OCI-LY1 (cell line): ENCODE measurements at regions not wholly inside any gene's neighbourhood (a gene's known extent, or its start where the extent isn't known, plus 50 kb on each side); places are given as distances from the start of the nearest gene placed in this dataset.

Source experiments
- H2AFZ ChIP-seq: fragments of 200-600 bp; sonication (generic), shearing (Covaris generic); 2 replicates; pipeline ENCODE4 v1.6.0; 2014; ENCODE audit warnings: antibody characterized with exemption, mild to moderate bottlenecking, low read length
- H3F3A ChIP-seq: fragments of 200-600 bp; sonication (generic), shearing (Covaris generic); 2 replicates; pipeline ENCODE4 v1.6.0; 2014; ENCODE audit warnings: mild to moderate bottlenecking, antibody characterized with exemption, low read length, moderate library complexity; ENCODE audit not compliant: insufficient read depth
- H3K27ac ChIP-seq: fragments of 200-600 bp; sonication (generic); 2 replicates; pipeline ENCODE4 v1.5.1; 2014; ENCODE audit warnings: low read length, mixed run types, mild to moderate bottlenecking, low read depth; ENCODE audit not compliant: poor library complexity, severe bottlenecking
- H3K27me3 ChIP-seq: fragments of 200-600 bp; sonication (generic); 2 replicates; pipeline ENCODE4 v1.6.0; 2014; ENCODE audit warnings: antibody characterized with exemption, mild to moderate bottlenecking, low read length, moderate library complexity; ENCODE audit not compliant: insufficient read depth
- H3K36me3 ChIP-seq: fragments of 200-600 bp; sonication (generic); 2 replicates; pipeline ENCODE4 v1.6.1; 2014; ENCODE audit warnings: mild to moderate bottlenecking, antibody characterized with exemption, low read length, moderate library complexity, mixed read lengths; ENCODE audit not compliant: insufficient read depth
- H3K4me1 ChIP-seq: fragments of 200-600 bp; sonication (generic); 2 replicates; pipeline ENCODE4 v1.5.1; 2014; ENCODE audit warnings: mild to moderate bottlenecking, low read length, moderate library complexity; ENCODE audit not compliant: insufficient read depth, severe bottlenecking
- H3K4me2 ChIP-seq: fragments of 200-600 bp; sonication (generic), shearing (Covaris generic); 2 replicates; pipeline ENCODE4 v1.6.1; 2014; ENCODE audit warnings: low read length
- H3K4me3 ChIP-seq: fragments of 200-600 bp; sonication (generic); 2 replicates; pipeline ENCODE4 v1.5.1; 2014; ENCODE audit warnings: low read length, low read depth, mild to moderate bottlenecking, mixed read lengths; ENCODE audit not compliant: poor library complexity, severe bottlenecking
- H3K79me2 ChIP-seq: fragments of 200-600 bp; shearing (Covaris generic); 2 replicates; pipeline ENCODE4 v1.6.1; 2016; ENCODE audit warnings: mixed run types, low read length, mixed read lengths; ENCODE audit not compliant: insufficient read depth
- H3K9ac ChIP-seq: fragments of 200-600 bp; sonication (generic), shearing (Covaris generic); 2 replicates; pipeline ENCODE4 v1.6.1; 2014; ENCODE audit warnings: mild to moderate bottlenecking, low read length, mixed read lengths
- H3K9me2 ChIP-seq: fragments of 200-600 bp; sonication (generic), shearing (Covaris generic); 2 replicates; pipeline ENCODE4 v1.6.1; 2014; ENCODE audit warnings: low read depth, mild to moderate bottlenecking, low read length, mixed read lengths
- H3K9me3 ChIP-seq: fragments of 200-600 bp; shearing (Covaris generic); 2 replicates; pipeline ENCODE4 v1.6.1; 2014; ENCODE audit warnings: low read length, mixed read lengths
- H4K20me1 ChIP-seq: fragments of 200-600 bp; sonication (generic), shearing (Covaris generic); 2 replicates; pipeline ENCODE4 v1.6.0; 2016; ENCODE audit warnings: mild to moderate bottlenecking, low read length; ENCODE audit not compliant: insufficient read depth
- EZH2 ChIP-seq: fragments of 200-600 bp; sonication (generic), shearing (Covaris generic); IDR thresholded peaks from 2 replicates; pipeline ENCODE4 v1.8.0; 2017; ENCODE audit warnings: borderline replicate concordance, mixed run types, mild to moderate bottlenecking, antibody characterized with exemption, low read length, moderate library complexity, mixed read lengths
- TF ChIP-seq, protein P1 (sequence below): fragments of 200-600 bp; sonication (generic), shearing (Covaris generic); IDR thresholded peaks from 2 replicates; pipeline ENCODE4 v1.5.1; 2017; ENCODE audit warnings: mild to moderate bottlenecking, antibody characterized with exemption, low read length, moderate library complexity, mixed read lengths

DNA sequence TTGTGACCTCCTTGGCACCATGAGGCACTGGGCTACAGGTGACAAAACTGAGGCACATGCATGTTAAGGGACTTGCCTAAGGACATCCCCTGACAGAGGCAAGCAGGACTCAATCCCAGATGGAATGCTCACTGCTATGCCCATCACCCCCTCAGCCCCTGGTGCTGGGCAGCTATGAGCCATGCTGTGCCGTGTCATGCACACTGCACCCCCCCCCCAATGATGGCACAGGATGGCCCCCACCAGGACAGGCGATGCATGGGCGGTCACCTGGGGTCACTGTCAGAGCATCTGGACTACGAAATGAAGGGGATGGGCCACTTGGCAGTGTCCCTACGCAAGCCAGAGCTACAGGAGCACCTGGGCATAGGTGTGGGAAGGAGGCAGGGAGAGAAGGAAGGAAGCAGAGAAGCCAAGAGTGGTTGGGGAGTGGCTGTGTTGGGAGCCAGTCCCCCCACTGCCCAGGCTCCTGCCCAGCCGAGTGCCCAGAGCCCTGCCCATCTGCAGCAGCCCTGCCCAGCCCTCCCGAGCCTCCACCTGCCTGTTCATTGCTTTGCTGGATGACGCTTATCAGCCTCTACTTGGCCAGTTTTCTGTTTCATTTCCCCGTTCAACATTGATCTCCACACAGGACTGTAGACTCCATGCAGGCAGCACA is 84.9 kb upstream of the DIO3 start:
- no peaks in the 10 kb centered on the region for H3K79me2 ChIP-seq
- no peaks in the 10 kb centered on the region for H3F3A ChIP-seq
- H3K4me2 ChIP-seq, result no peak overlapping the region
- H2AFZ ChIP-seq, result no peak overlapping the region
- TF ChIP-seq, protein P1, sequence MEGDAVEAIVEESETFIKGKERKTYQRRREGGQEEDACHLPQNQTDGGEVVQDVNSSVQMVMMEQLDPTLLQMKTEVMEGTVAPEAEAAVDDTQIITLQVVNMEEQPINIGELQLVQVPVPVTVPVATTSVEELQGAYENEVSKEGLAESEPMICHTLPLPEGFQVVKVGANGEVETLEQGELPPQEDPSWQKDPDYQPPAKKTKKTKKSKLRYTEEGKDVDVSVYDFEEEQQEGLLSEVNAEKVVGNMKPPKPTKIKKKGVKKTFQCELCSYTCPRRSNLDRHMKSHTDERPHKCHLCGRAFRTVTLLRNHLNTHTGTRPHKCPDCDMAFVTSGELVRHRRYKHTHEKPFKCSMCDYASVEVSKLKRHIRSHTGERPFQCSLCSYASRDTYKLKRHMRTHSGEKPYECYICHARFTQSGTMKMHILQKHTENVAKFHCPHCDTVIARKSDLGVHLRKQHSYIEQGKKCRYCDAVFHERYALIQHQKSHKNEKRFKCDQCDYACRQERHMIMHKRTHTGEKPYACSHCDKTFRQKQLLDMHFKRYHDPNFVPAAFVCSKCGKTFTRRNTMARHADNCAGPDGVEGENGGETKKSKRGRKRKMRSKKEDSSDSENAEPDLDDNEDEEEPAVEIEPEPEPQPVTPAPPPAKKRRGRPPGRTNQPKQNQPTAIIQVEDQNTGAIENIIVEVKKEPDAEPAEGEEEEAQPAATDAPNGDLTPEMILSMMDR, result no peak
- TF ChIP-seq EZH2, result no peak
- H3K4me1 ChIP-seq, result no peaks in the 10 kb centered on the region
- H3K9me2 ChIP-seq, result no peaks in the 10 kb centered on the region
- no peaks in the 10 kb centered on the region for H3K9me3 ChIP-seq
- H3K27me3 ChIP-seq, result 0 out of 2 replicates have a peak, but pooled peaks cover 3% of the 10 kb centered on the region
- H3K36me3 ChIP-seq, result no peaks in the 10 kb centered on the region
- no peak overlapping the region for H3K27ac ChIP-seq
- H3K4me3 ChIP-seq, result no peak overlapping the region
- no peaks in the 10 kb centered on the region for H4K20me1 ChIP-seq
- no peak overlapping the region for H3K9ac ChIP-seq

DNA sequence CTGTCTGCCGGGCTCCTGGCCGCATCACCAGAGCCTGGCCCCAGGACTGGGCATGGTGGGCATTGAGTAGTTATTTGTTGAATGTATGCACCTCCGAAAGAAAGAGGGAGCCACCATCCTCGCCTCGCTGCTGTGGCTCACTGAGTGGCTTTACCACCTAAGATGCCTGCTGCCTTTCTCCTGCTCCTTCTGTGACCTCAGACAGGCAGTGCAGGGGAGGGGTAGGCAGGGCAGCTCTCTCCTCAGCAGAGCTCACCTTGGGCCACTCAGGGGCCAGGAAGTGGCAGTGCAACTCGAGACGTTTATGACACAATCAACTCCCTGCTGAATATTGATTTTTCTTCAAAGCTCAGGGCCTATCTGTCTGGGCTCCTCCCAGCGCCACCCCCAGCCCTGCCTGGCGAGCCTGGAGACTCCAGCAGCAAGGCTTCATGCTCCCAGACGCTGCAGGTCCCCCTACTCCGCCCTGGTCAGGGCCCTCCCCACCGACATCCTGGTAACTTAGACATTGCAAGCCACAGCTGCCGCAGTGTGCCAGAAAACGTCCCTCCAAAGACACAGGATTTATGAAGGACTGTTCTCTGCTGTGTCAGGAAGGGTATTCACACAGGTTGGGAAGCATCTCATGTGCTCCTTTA is 84.3 kb upstream of the DIO3 start:
- no peak overlapping the region for H3K9ac ChIP-seq
- H3K36me3 ChIP-seq, result no peaks in the 10 kb centered on the region
- no peak overlapping the region for H3K4me2 ChIP-seq
- H3F3A ChIP-seq, result no peaks in the 10 kb centered on the region
- TF ChIP-seq, protein P1, result no peak
- TF ChIP-seq EZH2, result no peak
- no peak overlapping the region for H3K4me3 ChIP-seq
- no peaks in the 10 kb centered on the region for H3K79me2 ChIP-seq
- H2AFZ ChIP-seq, result no peak overlapping the region
- no peaks in the 10 kb centered on the region for H3K9me3 ChIP-seq
- H3K27ac ChIP-seq, result no peak overlapping the region
- no peaks in the 10 kb centered on the region for H3K4me1 ChIP-seq
- H3K27me3 ChIP-seq, result peaks cover 3% of the 10 kb centered on the region; the same call in 1 of the 2 replicates
- no peaks in the 10 kb centered on the region for H4K20me1 ChIP-seq
- no peaks in the 10 kb centered on the region for H3K9me2 ChIP-seq

DNA sequence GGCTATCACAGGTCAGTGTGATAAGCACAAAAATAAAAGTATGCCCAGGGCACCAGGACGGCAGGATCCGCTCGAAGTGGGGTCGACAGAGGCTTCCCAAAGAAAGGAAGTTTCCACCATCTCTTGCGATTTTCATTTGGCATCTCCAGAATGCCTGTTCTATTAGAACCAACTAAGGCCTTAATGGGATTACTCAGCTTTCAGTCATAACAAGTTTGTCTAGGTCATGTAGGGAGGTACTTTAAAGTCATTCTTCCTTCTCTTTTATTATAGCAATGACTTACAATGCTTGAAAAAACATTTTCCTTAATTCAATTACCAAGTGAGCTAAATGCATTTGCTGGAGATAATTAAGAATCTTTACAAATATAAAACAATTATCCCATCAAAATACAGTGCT is 83.6 kb upstream of the DIO3 start:
- Histone ChIP-seq H3K27ac (no peak overlapping the region), H3K27me3 (peaks cover 3% of the 10 kb centered on the region; the same call in 1 of the 2 replicates), H3K36me3 (no peaks in the 10 kb centered on the region), H4K20me1 (no peaks in the 10 kb centered on the region), H3K9me3 (no peaks in the 10 kb centered on the region), H3K9ac (no peak overlapping the region), H3K4me2 (no peak overlapping the region), H3F3A (no peaks in the 10 kb centered on the region), H3K79me2 (no peaks in the 10 kb centered on the region), H3K9me2 (no peaks in the 10 kb centered on the region), H3K4me1 (no peaks in the 10 kb centered on the region), H2AFZ (no peak overlapping the region), H3K4me3 (no peak overlapping the region)
- TF ChIP-seq, protein P1, result no peak
- TF ChIP-seq EZH2, result no peak
